ENCODE measurements at regions not wholly inside any gene's neighbourhood (a gene's known extent, or its start where the extent isn't known, plus 50 kb on each side); places are given as distances from the start of the nearest gene placed in this dataset.

DNA sequence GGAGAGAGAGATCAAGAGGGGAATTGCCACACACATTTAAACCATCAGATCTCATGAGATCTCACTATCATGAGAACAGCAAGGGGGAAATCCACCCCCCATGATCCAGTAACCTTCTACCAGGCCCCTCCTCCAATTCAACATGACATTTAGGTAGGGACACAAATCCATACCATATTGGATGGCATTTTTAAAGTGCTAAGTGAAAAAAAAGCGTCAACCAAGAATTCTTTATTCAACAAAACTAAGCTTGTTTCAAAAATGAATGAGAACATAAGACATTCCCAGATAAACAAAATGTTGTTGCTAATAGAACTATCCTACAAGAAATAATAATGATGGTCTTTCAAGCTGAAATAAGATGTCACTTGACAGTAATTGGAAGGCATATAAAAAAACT lies 626.2 kb upstream of the LRRTM1 start:
- TF ChIP-seq YY1 (IDR thresholded peaks at IDR 0.05; ENCODE audit: low read depth) = no peak
- no peak for TF ChIP-seq NFIC (IDR thresholded peaks at IDR 0.05)
- no peak for TF ChIP-seq RAD21 (IDR thresholded peaks at IDR 0.05; ENCODE audit: low read depth)
- TF ChIP-seq, protein P1, sequence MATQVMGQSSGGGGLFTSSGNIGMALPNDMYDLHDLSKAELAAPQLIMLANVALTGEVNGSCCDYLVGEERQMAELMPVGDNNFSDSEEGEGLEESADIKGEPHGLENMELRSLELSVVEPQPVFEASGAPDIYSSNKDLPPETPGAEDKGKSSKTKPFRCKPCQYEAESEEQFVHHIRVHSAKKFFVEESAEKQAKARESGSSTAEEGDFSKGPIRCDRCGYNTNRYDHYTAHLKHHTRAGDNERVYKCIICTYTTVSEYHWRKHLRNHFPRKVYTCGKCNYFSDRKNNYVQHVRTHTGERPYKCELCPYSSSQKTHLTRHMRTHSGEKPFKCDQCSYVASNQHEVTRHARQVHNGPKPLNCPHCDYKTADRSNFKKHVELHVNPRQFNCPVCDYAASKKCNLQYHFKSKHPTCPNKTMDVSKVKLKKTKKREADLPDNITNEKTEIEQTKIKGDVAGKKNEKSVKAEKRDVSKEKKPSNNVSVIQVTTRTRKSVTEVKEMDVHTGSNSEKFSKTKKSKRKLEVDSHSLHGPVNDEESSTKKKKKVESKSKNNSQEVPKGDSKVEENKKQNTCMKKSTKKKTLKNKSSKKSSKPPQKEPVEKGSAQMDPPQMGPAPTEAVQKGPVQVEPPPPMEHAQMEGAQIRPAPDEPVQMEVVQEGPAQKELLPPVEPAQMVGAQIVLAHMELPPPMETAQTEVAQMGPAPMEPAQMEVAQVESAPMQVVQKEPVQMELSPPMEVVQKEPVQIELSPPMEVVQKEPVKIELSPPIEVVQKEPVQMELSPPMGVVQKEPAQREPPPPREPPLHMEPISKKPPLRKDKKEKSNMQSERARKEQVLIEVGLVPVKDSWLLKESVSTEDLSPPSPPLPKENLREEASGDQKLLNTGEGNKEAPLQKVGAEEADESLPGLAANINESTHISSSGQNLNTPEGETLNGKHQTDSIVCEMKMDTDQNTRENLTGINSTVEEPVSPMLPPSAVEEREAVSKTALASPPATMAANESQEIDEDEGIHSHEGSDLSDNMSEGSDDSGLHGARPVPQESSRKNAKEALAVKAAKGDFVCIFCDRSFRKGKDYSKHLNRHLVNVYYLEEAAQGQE (IDR thresholded peaks at IDR 0.05; ENCODE audit: low read depth) = no peak
- no peak for TF ChIP-seq TCF12 (IDR thresholded peaks at IDR 0.05; ENCODE audit: low read depth)
- TF ChIP-seq EGR1 (IDR thresholded peaks at IDR 0.05) = no peak
- TF ChIP-seq TAF1 (IDR thresholded peaks at IDR 0.05; ENCODE audit: low read depth) = no peak

GRCh38 chr2:80926168-80926567 lies 621.6 kb upstream of the LRRTM1 start:
- TF ChIP-seq NFIC (IDR thresholded peaks at IDR 0.05) = no peak
- TF ChIP-seq CEBPB (IDR thresholded peaks at IDR 0.05) = no peak
- TF ChIP-seq RAD21 (IDR thresholded peaks at IDR 0.05; ENCODE audit: low read depth) = no peak
- no peak for TF ChIP-seq CREB1 (IDR thresholded peaks at IDR 0.05; ENCODE audit: low read depth)
- no peak for TF ChIP-seq FOXM1 (IDR thresholded peaks at IDR 0.05; ENCODE audit: borderline replicate concordance, low read depth)
- no peak for TF ChIP-seq ZBTB7A (IDR thresholded peaks at IDR 0.05; ENCODE audit: low read depth)
- TF ChIP-seq, protein P2, sequence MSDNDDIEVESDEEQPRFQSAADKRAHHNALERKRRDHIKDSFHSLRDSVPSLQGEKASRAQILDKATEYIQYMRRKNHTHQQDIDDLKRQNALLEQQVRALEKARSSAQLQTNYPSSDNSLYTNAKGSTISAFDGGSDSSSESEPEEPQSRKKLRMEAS (IDR thresholded peaks at IDR 0.05) = no peak
- TF ChIP-seq, protein P1 (IDR thresholded peaks at IDR 0.05; ENCODE audit: low read depth) = no peak
- TF ChIP-seq YY1 (IDR thresholded peaks at IDR 0.05; ENCODE audit: low read depth) = no peak
- no peak for TF ChIP-seq TEAD4 (IDR thresholded peaks at IDR 0.05)
- TF ChIP-seq TAF1 (IDR thresholded peaks at IDR 0.05; ENCODE audit: low read depth) = no peak
- no peak for TF ChIP-seq TCF12 (IDR thresholded peaks at IDR 0.05; ENCODE audit: low read depth)

- no peak for TF ChIP-seq ZBTB7A (IDR thresholded peaks at IDR 0.05; ENCODE audit: low read depth)
- TF ChIP-seq, protein P2 (IDR thresholded peaks at IDR 0.05) = no peak
Measured at GRCh38 chr2:80896576-80896975, 592.0 kb upstream of the LRRTM1 start.

- TF ChIP-seq USF1 (IDR thresholded peaks at IDR 0.05) = no peak
- no peak for TF ChIP-seq TEAD4 (IDR thresholded peaks at IDR 0.05)
- TF ChIP-seq YY1 (IDR thresholded peaks at IDR 0.05; ENCODE audit: low read depth) = no peak
- no peak for TF ChIP-seq RAD21 (IDR thresholded peaks at IDR 0.05; ENCODE audit: low read depth)
- TF ChIP-seq NFIC (IDR thresholded peaks at IDR 0.05) = no peak
- TF ChIP-seq, protein P2 (IDR thresholded peaks at IDR 0.05) = no peak
- no peak for TF ChIP-seq CREB1 (IDR thresholded peaks at IDR 0.05; ENCODE audit: low read depth)
Measured at GRCh38 chr2:80894486-80894885, 589.9 kb upstream of the LRRTM1 start.

DNA sequence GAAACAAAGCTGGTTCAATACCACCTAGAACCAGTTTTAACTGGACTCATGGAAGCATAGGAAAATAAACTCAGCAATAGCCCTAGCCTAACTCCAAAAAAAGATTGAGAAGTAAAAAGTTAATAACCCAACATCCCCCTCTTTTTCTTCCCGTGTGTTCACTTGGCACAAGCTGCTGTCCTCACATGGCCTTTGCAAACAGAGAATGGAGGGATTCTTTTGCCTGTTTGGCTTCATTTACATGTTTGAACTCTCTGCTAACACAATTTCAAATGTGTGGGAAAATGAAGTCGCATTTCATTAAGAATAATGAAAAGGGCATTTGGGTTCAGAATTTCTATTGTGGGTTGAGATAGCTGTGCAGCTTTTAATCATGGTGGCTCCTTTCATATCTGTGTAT lies 589.2 kb upstream of the LRRTM1 start:
- TF ChIP-seq TEAD4 (IDR thresholded peaks at IDR 0.05) = no peak
- no peak for TF ChIP-seq ZBTB7A (IDR thresholded peaks at IDR 0.05; ENCODE audit: low read depth)
- TF ChIP-seq EP300 (IDR thresholded peaks at IDR 0.05; ENCODE audit: borderline replicate concordance) = no peak
- no peak for TF ChIP-seq EGR1 (IDR thresholded peaks at IDR 0.05)

DNA sequence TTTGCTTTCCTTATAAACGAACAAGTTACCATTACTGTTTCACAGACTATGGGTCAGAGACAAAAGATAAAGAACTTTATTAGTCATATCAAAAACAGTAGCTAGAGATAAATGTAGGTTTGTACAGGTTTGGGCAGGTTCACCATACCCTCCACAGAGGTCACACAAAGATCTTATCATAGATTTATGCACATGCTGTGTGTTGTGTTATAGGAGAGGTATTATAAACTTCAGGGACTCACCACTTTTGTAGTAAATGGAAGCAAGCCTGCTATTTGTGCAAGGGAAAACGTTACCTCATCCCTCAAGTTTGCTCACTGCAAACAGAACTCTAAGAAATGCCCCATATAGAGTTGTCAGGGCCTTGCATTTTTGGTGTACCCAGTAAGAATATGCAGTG lies 584.5 kb upstream of the LRRTM1 start:
- TF ChIP-seq TEAD4 (IDR thresholded peaks at IDR 0.05) (no peak), ZBTB7A (IDR thresholded peaks at IDR 0.05; ENCODE audit: low read depth) (no peak), TAF1 (IDR thresholded peaks at IDR 0.05; ENCODE audit: low read depth) (no peak), TCF12 (IDR thresholded peaks at IDR 0.05; ENCODE audit: low read depth) (no peak), FOXM1 (IDR thresholded peaks at IDR 0.05; ENCODE audit: borderline replicate concordance, low read depth) (no peak), RAD21 (IDR thresholded peaks at IDR 0.05; ENCODE audit: low read depth) (no peak), CREB1 (IDR thresholded peaks at IDR 0.05; ENCODE audit: low read depth) (no peak), CEBPB (IDR thresholded peaks at IDR 0.05) (no peak), USF1 (IDR thresholded peaks at IDR 0.05) (no peak), EP300 (IDR thresholded peaks at IDR 0.05; ENCODE audit: borderline replicate concordance) (no peak), NFIC (IDR thresholded peaks at IDR 0.05) (no peak), EGR1 (IDR thresholded peaks at IDR 0.05) (no peak), YY1 (IDR thresholded peaks at IDR 0.05; ENCODE audit: low read depth) (no peak)
- TF ChIP-seq, protein P2 (IDR thresholded peaks at IDR 0.05) = no peak
- TF ChIP-seq, protein P1 (IDR thresholded peaks at IDR 0.05; ENCODE audit: low read depth) = no peak
